ENCODE measurements at regions not wholly inside any gene's neighbourhood (a gene's known extent, or its start where the extent isn't known, plus 50 kb on each side); places are given as distances from the start of the nearest gene placed in this dataset.

DNA sequence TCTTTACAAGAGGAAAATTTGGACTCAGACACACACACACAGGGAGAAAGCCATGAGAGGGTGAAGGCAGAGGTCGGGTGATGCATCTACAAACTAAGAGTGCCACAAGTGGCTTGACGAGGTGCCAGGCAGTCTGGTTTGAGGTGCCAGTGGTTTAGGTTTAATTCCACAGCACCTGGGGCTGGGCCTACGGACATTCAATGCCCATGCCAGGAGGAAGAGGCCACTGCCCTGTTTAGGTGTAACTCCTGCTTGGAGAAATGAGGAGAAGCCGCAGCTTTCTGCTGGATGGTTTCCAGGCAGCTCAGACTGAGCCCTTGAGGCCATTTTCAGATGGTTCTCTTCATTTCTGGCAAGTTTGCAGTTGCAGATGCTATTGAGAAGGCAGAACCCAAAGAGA is 83.6 kb downstream of the HTR5A start:
- peaks cover 4% of the 10 kb centered on the region; the same call in 1 of the 2 replicates for H3K9me3 ChIP-seq (ENCODE audit: insufficient read depth, low read length)
- no peak for DNase-seq (ENCODE audit: low read depth, low spot score)
- H3K9ac ChIP-seq (ENCODE audit: insufficient read length, low read depth), result no peak overlapping the region
- H3K27me3 ChIP-seq (ENCODE audit: insufficient read depth, insufficient read length), result no peaks in the 10 kb centered on the region
- no peak for TF ChIP-seq YY1 (IDR thresholded peaks at IDR 0.05; ENCODE audit: insufficient read depth, insufficient read length)
- TF ChIP-seq ZNF274 (IDR thresholded peaks at IDR 0.05; ENCODE audit: low read depth, low read length), result no peak
- no peak for TF ChIP-seq SUZ12 (IDR thresholded peaks at IDR 0.05; ENCODE audit: extremely low read depth, insufficient read depth, insufficient read length)
- no peaks in the 10 kb centered on the region for H3K4me1 ChIP-seq (ENCODE audit: insufficient read depth, insufficient read length)
- no peaks in the 10 kb centered on the region for H3K36me3 ChIP-seq (ENCODE audit: insufficient read depth, insufficient read length, low read length)
- no peak overlapping the region for H3K4me3 ChIP-seq (ENCODE audit: insufficient read length, low read depth)

DNA sequence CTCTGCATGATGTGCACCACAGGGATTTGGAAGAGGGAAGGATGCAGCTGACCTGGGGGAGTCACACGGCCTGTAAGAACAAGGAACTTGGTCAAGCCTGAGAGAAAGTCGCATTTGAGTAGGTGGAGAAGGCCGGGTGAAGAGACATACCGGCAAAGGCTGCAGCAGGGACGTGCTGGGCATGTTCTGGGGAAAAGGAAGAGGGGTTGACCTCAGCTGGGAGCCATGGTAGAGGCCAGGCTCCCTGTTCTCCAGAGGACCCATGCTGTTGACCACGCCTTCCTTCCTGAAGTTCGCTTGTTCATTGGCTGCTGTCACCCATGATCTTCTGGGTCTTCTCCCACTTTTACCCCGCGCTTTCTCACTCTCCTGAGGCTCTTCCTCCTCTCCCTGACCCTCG is 84.5 kb downstream of the HTR5A start:
- no peaks in the 10 kb centered on the region for H3K4me1 ChIP-seq (ENCODE audit: insufficient read depth, insufficient read length)
- no peak for DNase-seq (ENCODE audit: low read depth, low spot score)
- H3K36me3 ChIP-seq (ENCODE audit: insufficient read depth, insufficient read length, low read length), result no peaks in the 10 kb centered on the region
- peaks cover 4% of the 10 kb centered on the region; the same call in 1 of the 2 replicates for H3K9me3 ChIP-seq (ENCODE audit: insufficient read depth, low read length)
- no peak overlapping the region for H3K9ac ChIP-seq (ENCODE audit: insufficient read length, low read depth)
- no peak for TF ChIP-seq SUZ12 (IDR thresholded peaks at IDR 0.05; ENCODE audit: extremely low read depth, insufficient read depth, insufficient read length)
- TF ChIP-seq YY1 (IDR thresholded peaks at IDR 0.05; ENCODE audit: insufficient read depth, insufficient read length), result no peak
- no peak for TF ChIP-seq ZNF274 (IDR thresholded peaks at IDR 0.05; ENCODE audit: low read depth, low read length)
- H3K4me3 ChIP-seq (ENCODE audit: insufficient read length, low read depth), result no peak overlapping the region
- no peaks in the 10 kb centered on the region for H3K27me3 ChIP-seq (ENCODE audit: insufficient read depth, insufficient read length)

DNA sequence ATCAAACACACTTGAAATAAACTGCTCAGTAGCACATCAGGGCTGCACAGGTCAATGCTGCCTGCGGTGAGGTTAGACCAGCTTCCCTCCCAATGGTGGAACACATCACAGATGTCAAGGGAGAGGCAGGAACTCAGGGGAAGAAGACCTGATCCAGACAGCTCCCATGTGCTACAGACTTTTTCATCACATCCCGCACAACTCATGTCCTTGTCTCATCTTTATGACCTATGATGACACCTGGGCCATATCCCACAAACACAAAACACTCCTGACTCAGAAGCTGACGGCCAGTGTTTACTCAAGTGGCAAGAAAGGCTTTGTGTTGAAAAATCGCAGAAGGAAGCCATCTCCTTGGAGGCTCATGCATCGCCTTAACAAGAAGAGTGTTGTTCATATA is 91.6 kb downstream of the HTR5A start:
- Histone ChIP-seq H3K4me3 (ENCODE audit: insufficient read length, low read depth) (no peak overlapping the region), H3K9ac (ENCODE audit: insufficient read length, low read depth) (no peak overlapping the region), H3K9me3 (ENCODE audit: insufficient read depth, low read length) (no peaks in the 10 kb centered on the region; the same call in 1 of the 2 replicates), H3K36me3 (ENCODE audit: insufficient read depth, insufficient read length, low read length) (no peaks in the 10 kb centered on the region), H3K4me1 (ENCODE audit: insufficient read depth, insufficient read length) (no peaks in the 10 kb centered on the region), H3K27me3 (ENCODE audit: insufficient read depth, insufficient read length) (no peaks in the 10 kb centered on the region)
- TF ChIP-seq SUZ12 (IDR thresholded peaks at IDR 0.05; ENCODE audit: extremely low read depth, insufficient read depth, insufficient read length) (no peak), YY1 (IDR thresholded peaks at IDR 0.05; ENCODE audit: insufficient read depth, insufficient read length) (no peak), ZNF274 (IDR thresholded peaks at IDR 0.05; ENCODE audit: low read depth, low read length) (no peak)
- no peak for DNase-seq (ENCODE audit: low read depth, low spot score)

DNA sequence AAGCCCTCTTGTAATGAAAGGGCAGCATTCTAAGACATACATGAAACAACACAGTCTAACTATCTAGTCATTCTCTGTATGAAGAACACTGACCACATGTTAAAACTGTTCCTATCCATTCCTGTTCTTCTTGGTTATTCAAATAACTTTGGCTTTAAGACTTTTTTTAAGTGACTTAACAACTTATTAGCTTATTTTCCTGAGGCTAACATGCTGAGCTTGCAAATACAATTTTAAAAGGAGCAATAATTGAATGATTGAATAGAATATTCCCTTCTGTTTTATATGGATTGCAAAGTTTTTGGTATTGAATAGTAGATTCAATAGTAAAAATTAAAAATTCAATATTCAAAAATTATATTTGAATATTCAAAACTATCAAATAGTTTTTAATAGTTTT is 92.3 kb downstream of the HTR5A start:
- Histone ChIP-seq H3K4me3 (ENCODE audit: insufficient read length, low read depth) (no peak overlapping the region), H3K9me3 (ENCODE audit: insufficient read depth, low read length) (no peaks in the 10 kb centered on the region; the same call in 1 of the 2 replicates), H3K9ac (ENCODE audit: insufficient read length, low read depth) (no peak overlapping the region), H3K27me3 (ENCODE audit: insufficient read depth, insufficient read length) (no peaks in the 10 kb centered on the region), H3K4me1 (ENCODE audit: insufficient read depth, insufficient read length) (no peaks in the 10 kb centered on the region), H3K36me3 (ENCODE audit: insufficient read depth, insufficient read length, low read length) (no peaks in the 10 kb centered on the region)
- TF ChIP-seq YY1 (IDR thresholded peaks at IDR 0.05; ENCODE audit: insufficient read depth, insufficient read length), result no peak
- no peak for TF ChIP-seq SUZ12 (IDR thresholded peaks at IDR 0.05; ENCODE audit: extremely low read depth, insufficient read depth, insufficient read length)
- no peak for TF ChIP-seq ZNF274 (IDR thresholded peaks at IDR 0.05; ENCODE audit: low read depth, low read length)
- DNase-seq (ENCODE audit: low read depth, low spot score), result no peak

DNA sequence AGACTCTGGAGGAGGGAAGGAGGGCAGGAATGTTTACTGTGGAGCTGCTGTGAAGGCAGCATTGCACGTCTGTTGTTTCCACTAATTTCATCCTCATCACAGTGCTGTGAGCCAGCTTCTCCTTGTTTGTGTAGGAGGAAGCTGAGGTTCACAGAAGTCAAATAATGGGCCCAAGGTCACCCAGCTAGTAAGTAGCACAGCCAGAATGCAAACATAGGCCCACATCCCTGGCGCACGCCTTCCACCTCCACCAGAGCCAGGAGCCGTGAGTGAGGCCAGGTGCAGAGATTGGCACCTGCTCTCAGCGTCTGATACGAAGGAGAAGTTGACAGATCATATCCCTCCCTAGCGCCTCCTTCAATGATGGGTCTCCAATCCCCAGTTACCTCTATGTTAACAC is 93.6 kb downstream of the HTR5A start:
- no peak overlapping the region for H3K9ac ChIP-seq (ENCODE audit: insufficient read length, low read depth)
- H3K36me3 ChIP-seq (ENCODE audit: insufficient read depth, insufficient read length, low read length), result no peaks in the 10 kb centered on the region
- no peaks in the 10 kb centered on the region for H3K9me3 ChIP-seq (ENCODE audit: insufficient read depth, low read length)
- no peak overlapping the region for H3K4me3 ChIP-seq (ENCODE audit: insufficient read length, low read depth)
- H3K4me1 ChIP-seq (ENCODE audit: insufficient read depth, insufficient read length), result no peaks in the 10 kb centered on the region
- no peaks in the 10 kb centered on the region for H3K27me3 ChIP-seq (ENCODE audit: insufficient read depth, insufficient read length)
- no peak for TF ChIP-seq YY1 (IDR thresholded peaks at IDR 0.05; ENCODE audit: insufficient read depth, insufficient read length)
- TF ChIP-seq ZNF274 (IDR thresholded peaks at IDR 0.05; ENCODE audit: low read depth, low read length), result no peak
- TF ChIP-seq SUZ12 (IDR thresholded peaks at IDR 0.05; ENCODE audit: extremely low read depth, insufficient read depth, insufficient read length), result no peak
- DNase-seq (ENCODE audit: low read depth, low spot score), result no peak

DNA sequence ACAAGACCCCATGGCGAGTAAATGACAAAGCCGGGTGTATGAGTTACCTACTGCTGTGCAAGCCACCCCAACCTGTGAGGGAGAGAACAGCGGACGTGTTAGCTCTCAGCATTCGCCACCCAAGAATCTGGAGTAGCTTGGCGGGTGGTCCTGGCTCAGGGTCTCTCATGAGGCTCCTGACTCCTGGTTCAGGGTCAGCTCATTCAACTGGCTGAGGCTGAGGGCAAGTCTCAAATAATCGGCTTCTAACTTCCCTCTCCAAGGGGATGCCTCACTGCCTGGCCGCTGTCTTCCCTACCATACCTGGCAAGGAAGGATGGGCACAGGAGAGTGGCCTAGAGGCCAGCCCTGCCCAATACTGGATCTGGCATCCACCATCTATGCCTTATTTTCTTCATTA is 94.2 kb downstream of the HTR5A start:
- DNase-seq (ENCODE audit: low read depth, low spot score), result no peak
- Histone ChIP-seq H3K36me3 (ENCODE audit: insufficient read depth, insufficient read length, low read length) (no peaks in the 10 kb centered on the region), H3K27me3 (ENCODE audit: insufficient read depth, insufficient read length) (no peaks in the 10 kb centered on the region), H3K9me3 (ENCODE audit: insufficient read depth, low read length) (no peaks in the 10 kb centered on the region), H3K4me1 (ENCODE audit: insufficient read depth, insufficient read length) (no peaks in the 10 kb centered on the region), H3K4me3 (ENCODE audit: insufficient read length, low read depth) (no peak overlapping the region), H3K9ac (ENCODE audit: insufficient read length, low read depth) (no peak overlapping the region)
- TF ChIP-seq YY1 (IDR thresholded peaks at IDR 0.05; ENCODE audit: insufficient read depth, insufficient read length), result no peak
- no peak for TF ChIP-seq SUZ12 (IDR thresholded peaks at IDR 0.05; ENCODE audit: extremely low read depth, insufficient read depth, insufficient read length)
- TF ChIP-seq ZNF274 (IDR thresholded peaks at IDR 0.05; ENCODE audit: low read depth, low read length), result no peak

DNA sequence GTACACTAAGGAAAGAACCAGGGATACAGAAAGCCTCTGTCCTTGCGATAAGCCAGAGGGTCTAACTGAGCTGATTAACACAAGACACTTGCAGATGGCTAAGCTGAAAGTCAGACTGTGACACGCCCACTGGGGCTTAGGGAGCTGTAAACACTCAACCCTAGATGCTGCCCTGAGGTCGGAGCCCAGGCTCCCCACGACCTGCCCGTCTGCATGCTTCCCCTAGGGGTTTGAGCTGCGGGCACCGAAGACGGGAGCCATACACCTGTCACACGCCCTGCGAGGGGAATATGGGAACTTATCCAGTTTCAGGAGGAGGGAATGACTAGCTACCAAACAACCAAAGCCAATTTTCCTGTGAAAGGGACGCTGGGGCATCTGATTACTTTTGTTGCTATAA is 96.0 kb downstream of the HTR5A start:
- no peak for TF ChIP-seq YY1 (IDR thresholded peaks at IDR 0.05; ENCODE audit: insufficient read depth, insufficient read length)
- TF ChIP-seq SUZ12 (IDR thresholded peaks at IDR 0.05; ENCODE audit: extremely low read depth, insufficient read depth, insufficient read length), result no peak
- TF ChIP-seq ZNF274 (IDR thresholded peaks at IDR 0.05; ENCODE audit: low read depth, low read length), result no peak
- no peak for DNase-seq (ENCODE audit: low read depth, low spot score)
- no peaks in the 10 kb centered on the region for H3K4me1 ChIP-seq (ENCODE audit: insufficient read depth, insufficient read length)
- H3K4me3 ChIP-seq (ENCODE audit: insufficient read length, low read depth), result no peak overlapping the region
- no peaks in the 10 kb centered on the region for H3K36me3 ChIP-seq (ENCODE audit: insufficient read depth, insufficient read length, low read length)
- H3K9ac ChIP-seq (ENCODE audit: insufficient read length, low read depth), result no peak overlapping the region
- H3K27me3 ChIP-seq (ENCODE audit: insufficient read depth, insufficient read length), result no peaks in the 10 kb centered on the region
- no peaks in the 10 kb centered on the region for H3K9me3 ChIP-seq (ENCODE audit: insufficient read depth, low read length)
